ENCODE measurements at regions not wholly inside any gene's neighbourhood (a gene's known extent, or its start where the extent isn't known, plus 50 kb on each side); places are given as distances from the start of the nearest gene placed in this dataset.

DNA sequence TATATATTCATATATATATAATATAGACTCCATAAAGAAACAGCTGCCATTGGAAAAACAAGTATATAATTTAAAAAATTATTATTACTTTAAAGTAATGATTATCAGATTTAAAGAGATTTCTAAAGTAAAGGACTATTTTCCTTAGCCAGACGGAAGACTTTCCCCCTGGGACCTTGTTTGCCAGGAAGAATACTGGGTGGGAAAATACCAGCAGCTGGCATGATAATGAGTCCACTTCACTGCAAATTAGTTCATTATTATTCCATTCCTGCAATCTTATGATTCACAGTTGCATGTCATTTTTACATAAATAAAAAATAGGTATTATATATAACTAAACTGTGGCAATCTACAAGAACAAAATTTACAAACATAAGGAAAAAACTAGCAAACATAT is 339.8 kb upstream of the CDH7 start:
- no peak for DNase-seq

DNA sequence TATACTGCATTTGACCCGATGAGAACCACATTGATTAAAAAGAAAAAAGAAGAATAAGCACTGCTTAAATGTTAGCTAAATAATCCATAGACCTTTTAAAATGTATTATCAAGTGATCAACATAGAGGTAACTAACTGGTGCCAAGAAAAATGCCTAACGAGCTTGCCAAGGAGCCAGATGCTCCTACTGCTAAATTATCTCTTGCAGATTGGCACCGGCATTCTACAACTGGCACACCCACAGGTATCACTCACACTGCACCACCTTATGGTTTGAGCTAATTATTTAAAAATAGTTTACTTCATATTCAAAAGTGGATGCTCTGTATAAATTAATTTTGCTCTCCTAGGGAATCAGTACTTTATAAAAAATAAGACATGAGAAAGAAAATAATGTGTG is 341.6 kb upstream of the CDH7 start:
- DNase-seq = no peak

DNA sequence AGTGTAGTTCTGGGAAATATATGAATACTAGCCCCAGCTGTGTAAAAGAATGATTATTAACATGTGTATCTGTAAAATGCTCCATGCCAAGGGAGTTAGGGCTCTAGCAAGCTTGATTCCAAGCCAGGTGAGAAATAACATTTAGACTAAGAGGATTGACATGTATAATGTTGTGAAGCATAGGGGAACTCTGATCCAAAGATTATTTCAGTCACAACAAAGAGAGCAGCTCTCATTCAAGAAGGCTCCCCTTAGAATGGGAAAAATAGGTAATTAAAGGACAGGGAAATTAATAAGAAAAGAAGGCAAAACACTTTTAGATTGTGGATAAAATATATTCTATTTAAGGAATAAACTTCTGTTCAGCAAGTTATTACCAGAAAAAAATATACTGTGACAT is 347.3 kb upstream of the CDH7 start:
- no peak for DNase-seq

DNA sequence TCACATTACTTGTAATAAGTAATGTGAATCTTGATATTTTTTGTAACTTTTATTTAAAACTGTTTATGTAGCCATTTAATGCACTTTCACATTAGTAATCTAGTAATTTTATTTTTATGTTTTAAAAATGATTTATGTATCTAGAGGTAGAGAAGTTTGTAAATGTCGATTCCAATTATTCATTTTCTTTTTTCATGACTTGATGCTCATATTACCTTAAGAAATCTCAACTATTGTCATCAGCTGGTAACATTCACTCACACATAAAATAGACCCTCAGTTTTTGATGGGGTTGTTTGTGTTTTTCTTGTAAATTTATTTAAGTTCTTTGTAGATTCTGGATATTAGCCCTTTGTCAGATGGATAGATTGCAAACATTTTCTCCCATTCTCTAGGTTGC is 351.7 kb upstream of the CDH7 start:
- no peak for DNase-seq

DNA sequence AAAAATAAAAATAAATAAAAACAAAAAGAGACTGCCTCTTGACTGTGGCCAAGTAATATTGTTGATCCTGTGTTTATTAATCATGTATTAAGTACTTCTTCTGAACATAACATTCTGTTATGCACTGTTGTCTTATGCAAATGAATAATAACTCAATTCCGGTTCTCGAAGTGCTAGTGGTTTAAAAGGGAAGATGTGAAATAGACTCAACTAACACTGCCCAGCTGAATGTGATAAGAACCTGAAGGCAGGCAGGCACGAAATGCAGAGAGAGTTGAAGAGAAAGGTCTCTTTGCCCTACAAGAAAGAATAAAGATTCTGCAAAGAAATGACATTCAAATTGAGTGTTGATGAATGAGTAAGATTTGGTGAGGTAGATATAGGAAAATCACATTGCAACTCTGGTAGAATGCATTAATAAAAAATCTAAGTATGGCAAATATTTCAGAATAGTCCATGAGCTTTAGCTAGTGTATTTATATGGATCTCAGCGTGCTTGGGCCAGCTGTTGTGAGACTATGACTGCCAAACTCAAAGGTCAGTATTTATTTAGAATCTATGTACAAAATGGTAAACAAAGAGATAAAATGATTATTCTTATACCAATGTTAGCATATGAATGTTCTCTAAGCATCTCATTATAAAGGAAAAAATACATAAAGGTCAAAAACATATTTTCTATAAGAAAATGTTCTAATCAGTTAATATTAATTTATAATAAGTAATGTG is 352.3 kb upstream of the CDH7 start:
- DNase-seq = no peak

DNA sequence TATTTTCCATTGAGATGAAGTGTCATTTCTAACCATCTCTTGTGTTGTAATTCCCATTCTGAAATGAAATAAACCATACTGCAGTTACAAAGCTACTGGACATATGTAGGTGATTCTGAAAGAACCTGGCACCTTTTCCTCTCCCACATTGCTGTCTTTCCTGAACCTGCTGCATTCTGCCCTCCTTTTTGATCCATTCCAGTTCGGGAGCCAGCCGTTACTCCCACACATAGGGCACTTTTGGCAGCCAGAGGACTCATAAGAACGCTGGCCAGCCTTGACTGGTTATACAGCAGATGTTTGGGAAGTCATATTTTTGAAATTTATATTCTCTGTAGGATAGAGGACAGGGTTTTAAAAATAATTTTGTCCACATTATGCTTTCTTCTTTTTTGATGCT is 369.8 kb upstream of the CDH7 start:
- DNase-seq = no peak

DNA sequence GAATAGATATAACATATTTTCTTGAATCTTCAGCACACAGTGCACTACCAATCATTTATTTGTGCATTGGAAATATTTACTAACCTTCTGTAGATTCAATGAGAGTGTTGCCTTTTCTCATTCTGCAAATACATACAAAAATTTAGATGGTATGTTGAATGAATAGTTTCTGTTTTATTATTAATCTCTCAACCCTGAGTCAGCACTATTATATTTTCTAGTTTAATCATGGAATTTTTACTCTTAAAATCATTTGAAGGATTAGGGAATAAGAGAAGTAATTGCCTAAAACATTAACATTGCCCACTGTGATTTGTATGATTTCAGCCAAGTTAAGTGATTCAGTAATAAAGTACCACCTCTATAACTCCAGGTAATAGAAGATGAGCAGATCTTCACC is 370.2 kb upstream of the CDH7 start:
- DNase-seq = no peak

DNA sequence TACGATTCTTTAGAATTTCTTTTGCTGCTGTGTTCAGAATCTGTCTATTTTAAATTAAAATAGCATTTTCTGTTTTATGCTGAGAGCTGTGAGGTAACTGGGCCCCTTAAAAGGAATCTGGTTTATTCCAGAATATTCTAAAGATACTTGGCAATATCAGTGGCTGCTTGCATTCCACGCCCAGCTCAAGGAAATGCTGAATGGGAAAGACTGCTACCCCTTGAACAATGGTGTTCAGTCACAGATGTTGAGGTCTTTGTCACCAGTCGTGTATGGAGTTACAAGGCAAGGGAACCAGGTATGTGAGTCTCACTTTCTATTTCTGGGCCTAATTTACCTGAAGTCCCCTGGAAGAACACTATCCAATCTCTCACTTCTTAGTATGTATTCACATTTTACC is 377.9 kb upstream of the CDH7 start:
- no peak for DNase-seq

DNA sequence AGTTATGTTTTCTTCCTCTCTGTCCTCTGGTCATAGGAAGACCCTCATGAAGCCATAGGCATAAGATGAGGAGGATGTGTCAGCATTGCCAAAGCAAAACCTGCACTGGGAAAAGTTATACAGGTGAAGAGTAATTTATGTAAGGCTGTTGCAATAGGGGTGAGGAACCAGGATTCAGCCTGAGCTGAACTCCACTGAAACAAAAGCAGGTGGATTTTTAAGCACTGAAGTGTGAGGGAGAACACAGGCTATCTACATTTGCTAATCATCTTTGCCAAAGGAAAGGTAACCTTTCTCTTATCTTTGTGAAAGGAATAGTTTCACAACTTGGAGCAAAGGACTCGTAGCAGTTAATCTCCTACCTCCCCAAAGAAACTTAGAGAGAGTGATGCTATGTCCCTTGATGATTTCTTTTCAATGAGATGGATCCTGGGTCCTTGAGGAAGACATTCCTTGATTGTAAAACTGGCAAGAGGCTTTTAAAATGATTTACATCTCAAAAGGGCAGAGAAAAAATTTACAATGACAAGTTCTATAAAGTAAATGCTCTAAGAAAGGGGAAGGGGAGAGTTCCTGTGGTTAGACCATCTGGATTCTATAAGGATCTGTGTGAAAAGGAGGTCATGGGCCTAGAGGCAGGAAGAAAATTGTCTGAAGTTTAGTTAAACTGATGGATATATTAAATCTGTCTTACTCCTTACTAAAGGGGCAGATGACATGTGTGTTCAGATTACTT is 385.4 kb upstream of the CDH7 start:
- no peak for DNase-seq

DNA sequence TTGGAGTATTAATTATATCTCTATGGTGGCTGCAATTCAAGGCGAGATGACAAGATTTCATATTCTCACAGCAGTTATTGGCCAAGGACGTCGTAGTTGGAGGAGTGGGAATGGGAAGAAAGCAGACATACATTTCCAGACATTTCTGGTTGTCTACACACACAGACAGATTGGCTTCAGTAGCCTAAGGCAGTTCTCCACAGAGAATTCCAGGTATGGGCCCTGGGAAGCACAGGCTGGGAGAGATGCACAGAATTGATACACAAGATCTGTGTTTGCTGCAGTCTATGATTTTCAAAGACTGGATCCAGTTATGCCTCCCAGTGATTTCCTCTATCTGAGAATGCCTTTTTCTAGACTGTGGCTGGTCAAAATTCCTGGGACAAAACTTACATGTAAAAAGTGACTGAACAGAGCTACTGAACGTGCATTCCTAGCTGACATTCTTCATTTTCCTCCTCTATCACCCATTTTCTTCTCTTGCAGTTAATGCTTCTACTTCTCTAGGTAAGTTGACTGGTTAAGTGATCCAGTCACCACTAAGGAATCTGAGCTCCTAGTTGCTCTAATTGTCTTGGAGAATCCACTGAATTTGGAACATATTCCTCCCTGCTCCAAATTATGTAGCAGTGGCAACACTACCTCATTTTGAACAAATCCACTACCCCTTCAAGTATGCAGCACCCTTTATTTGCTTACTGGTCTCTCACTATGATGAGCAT is 386.7 kb upstream of the CDH7 start:
- no peak for DNase-seq

DNA sequence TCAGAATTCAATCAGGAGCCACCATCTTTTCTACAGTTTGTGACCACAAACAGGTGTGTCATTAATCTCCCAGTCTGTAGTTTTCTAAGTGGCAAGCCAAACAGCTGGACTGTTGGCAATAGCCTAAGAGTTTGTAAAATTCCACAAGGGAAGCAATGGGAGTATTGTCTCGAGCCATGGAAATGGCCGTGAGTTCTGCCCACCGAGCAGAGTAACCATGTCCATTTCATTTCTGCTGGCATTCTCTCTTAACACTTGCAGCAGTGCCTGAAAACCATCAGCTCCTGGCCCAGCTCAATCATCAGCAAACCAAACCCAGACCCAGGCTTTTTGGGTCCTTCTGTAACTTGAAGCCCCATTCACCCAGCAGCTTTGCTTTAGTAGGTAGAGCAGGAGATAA is 387.8 kb upstream of the CDH7 start:
- no peak for DNase-seq

DNA sequence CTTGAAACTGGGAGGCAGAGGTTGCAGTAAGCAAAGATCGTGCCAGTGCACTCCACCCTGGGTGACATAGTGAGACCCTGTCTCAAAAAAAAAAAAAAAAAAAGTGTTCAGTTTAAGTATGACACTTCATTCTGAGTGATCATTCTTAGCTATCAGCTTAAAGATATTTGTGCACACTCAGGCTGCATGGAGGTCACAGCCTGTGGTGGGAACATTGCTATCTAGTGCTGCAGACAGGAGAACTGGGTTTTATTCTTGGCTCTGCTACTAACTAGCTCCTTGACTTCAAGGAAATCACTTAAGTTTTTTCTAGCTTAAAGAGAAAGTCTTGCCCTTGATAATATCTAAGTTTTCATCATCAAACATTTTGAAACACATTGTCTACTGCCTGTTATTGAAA is 391.3 kb upstream of the CDH7 start:
- DNase-seq = no peak

DNA sequence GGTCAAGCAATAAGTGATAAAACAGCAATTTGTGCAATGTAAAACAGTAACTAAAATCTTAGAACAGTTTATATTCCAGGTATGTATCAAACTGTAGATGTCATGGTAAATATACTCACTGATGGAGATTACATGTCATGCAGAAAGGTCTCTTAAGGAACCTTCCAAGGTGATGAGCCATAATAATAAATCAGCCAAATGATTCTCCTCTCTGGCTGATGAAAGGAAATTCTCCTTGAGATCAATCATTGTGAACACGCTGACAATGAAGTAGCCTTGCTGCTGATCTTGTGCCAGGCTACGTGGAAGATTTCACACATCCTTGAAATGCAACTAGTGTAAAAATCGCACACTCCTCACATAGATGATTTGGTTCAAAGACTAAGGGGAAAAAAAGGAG is 392.5 kb upstream of the CDH7 start:
- DNase-seq = no peak

DNA sequence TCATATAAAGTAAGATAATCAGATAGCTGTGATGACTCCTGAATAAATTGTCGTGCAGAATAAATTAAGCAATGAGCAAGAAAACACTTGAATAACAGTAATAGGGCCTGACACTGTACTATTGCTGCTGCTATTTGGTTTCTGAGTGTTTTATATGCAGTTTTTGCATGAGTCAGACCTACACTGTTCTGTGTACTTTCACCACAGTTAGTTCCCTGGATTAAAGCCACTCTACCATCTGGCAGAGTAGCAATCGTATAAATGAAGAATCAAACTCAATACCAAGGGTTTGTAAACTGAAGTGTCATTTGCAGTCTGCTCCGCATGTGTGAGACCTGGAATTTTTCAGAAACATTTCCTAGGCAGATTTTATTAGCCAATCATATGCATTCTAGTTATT is 398.6 kb upstream of the CDH7 start:
- DNase-seq = no peak

DNA sequence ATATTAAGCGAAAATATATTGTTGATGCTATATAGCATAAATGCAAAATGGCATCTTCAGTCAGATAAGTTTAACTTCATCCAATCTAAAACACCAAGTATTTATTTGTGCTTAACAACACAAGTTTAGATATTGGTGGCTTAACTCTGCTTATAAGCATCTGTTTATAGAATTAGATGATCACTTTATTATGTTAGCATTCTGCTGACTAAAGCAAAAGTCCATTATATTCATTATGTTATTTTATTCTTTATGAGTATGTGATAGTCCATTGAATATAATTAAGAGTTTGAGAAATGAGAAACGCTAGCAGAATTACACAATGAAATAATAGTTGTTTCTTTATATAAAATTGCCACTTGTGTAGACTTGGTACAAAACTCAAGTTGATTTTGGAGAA is 401.2 kb upstream of the CDH7 start:
- no peak for DNase-seq

DNA sequence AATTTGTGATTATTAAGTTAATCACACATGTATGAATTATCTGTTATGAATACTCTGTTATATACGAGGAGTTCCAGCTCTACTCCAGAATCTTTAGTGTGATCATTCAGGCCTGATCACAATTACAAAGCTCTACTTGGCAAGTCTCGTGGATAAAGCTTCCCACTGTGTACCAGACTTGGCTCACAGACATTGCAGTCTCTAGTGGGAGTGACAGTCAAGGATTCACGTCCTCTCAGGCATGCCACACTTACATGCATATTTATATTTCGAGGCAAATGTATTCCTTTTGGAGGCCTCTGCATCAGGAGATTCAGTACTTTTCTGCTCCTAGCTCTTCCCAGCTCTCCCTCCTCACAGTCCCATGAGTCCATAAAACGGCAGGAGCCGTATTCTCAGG is 403.4 kb upstream of the CDH7 start:
- no peak for DNase-seq

DNA sequence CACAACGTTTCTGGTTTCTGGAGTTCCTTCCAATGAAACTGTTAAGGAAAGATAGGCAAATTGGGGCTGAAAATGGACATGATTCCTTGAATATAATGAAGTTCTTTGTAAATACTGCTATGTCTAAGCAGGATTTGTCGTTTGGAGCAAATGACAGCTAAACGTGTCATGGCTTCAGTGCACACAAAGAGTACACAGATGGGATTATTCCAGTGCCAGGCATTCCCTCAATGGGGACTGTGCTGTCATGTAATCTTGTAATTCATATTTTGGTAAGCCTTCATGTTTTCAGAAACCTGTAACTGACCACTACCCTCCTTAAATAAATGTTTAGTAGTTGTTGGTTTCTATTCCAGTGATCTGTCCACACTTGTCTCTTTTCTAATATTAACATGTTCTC is 404.7 kb upstream of the CDH7 start:
- no peak for DNase-seq

DNA sequence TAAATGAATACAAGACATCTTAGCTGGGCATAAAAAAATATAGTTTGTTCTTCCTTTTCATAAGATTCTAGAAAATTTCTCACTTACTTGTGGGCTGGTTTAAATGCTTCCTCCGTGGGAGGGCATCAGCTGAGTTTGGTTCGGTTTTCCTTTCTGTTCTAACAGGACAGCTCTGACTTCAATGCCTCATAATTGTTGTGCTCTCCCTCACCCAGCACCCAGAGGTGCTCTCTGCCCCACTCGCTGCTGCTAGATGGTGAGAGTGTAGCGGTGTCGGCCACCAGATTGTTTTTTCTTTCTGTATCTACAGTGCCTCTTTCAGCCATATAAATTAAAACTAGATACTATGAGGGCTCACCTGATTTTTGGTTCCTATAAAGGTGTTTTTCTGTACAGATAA is 407.2 kb upstream of the CDH7 start:
- no peak for DNase-seq

DNA sequence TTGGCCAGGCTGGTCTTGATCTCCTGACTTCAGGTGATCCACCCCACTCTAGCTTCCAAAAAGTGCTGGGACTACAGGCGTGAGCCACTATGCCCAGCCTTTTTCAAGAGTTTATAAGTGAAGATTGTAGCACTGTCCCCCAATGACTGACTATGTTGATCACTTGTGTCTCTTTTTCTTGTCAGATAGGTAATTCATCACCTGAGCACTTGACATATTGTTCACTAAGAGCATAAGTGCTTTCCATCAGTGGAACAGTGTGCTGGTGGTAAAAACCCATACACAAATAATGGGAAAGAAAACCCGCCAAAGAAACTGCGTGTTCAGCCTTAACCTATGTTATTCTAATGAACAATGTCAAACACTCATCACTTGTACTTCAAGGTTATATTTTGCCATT is 414.4 kb upstream of the CDH7 start:
- no peak for DNase-seq

DNA sequence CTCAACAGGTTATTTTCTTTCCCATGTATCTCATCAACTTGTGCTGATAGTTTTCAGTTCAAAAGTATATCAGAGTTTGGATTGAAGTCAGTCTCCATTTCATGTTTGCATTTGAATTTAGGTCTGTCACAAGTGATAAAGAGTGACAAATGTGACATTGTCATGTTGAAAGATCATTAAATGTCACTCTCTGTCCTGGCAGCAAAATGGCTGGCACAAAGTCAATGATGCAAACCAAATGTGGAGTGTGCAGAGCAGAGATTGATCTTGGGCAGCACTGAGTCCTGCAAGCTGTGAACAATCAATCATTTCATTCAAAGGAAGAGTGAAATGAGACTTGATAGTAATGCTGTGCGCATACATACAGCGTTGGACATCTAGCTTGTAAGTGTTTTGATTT is 421.8 kb upstream of the CDH7 start:
- no peak for DNase-seq

DNA sequence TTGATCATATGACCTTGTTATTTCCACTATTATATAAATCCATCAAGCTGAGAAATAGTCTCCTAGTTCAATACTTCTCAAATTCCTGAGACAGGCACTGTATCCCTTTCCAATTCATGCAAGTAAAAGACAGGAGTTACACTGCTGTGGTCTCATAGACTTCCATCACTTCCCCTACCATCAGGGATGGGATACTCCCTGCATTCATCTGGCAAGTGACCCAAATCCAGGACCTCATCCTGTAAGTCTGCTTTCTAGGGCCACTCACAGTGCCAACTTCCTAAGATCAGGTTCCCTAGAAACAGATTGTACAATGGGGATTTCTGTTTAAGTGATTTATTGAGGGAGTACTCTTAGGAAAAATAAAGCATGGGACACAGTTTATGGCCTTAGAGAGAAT is 424.0 kb upstream of the CDH7 start:
- DNase-seq = no peak

DNA sequence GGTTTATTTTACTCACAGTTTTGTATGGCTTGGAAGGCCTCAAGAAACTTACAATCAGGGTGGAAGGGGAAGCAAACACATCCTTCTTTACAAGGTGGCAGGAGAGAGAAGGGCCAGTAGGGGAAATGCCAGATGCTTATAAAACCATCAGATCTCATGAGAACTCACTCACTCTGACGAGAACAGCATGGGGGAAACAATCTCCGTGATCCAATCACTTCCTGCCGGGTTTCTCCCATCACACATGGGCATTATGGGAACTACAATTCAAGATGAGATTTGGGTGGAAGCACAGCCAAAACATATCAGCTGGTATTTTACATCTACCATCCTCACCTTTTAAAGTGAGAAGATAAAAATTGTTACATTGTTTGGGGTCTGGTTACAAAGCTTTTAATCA is 427.9 kb upstream of the CDH7 start:
- DNase-seq = no peak

DNA sequence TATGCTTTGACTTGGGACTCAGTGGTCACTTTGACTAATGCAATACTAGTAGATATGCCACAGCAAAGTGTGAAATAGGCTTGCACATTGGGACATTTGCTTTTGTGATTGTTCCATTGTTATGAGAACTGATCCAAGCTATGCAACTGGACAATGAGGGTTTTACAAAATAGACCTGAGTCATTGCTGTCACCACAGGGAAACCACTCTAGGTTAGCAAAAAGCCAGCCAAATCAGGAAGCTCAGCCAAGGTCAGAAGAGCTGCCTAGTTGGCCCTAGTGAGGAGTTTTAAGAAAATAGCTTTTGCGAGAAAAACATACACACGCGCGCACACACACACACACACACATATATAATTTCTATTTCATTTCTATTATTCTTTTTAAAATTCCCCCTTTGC is 452.4 kb upstream of the CDH7 start:
- DNase-seq = no peak
